HL-60 (cell line): ENCODE measurements at regions not wholly inside any gene's neighbourhood (a gene's known extent, or its start where the extent isn't known, plus 50 kb on each side); places are given as distances from the start of the nearest gene placed in this dataset.

Source experiments
- CTCF ChIP-seq: IDR thresholded peaks from one replicate; pipeline ENCODE4 v1.5.1; 2011; ENCODE audit warnings: low read length, control low read depth, inconsistent platforms; ENCODE audit not compliant: insufficient read depth
- GABPA ChIP-seq: IDR thresholded peaks from 2 replicates; pipeline ENCODE4 v1.6.1; 2012; ENCODE audit warnings: low read depth
- POLR2AphosphoS5 ChIP-seq: IDR thresholded peaks from 2 replicates; pipeline ENCODE4 v1.6.1; 2012; ENCODE audit warnings: low read depth
- REST ChIP-seq: IDR thresholded peaks from 2 replicates; pipeline ENCODE4 v1.6.1; 2012; ENCODE audit warnings: low read depth; ENCODE audit not compliant: insufficient replicate concordance
- SPI1 ChIP-seq: IDR thresholded peaks from 2 replicates; pipeline ENCODE4 v1.6.1; 2012; ENCODE audit warnings: low read depth, mild to moderate bottlenecking, borderline replicate concordance

- TF ChIP-seq CTCF (no peak), REST (no peak), GABPA (no peak), POLR2AphosphoS5 (no peak), SPI1 (no peak)
Measured at GRCh38 chr9:131809941-131810344, 70.1 kb upstream of the RAPGEF1 start.
